ENCODE measurements at regions not wholly inside any gene's neighbourhood (a gene's known extent, or its start where the extent isn't known, plus 50 kb on each side); places are given as distances from the start of the nearest gene placed in this dataset.

DNA sequence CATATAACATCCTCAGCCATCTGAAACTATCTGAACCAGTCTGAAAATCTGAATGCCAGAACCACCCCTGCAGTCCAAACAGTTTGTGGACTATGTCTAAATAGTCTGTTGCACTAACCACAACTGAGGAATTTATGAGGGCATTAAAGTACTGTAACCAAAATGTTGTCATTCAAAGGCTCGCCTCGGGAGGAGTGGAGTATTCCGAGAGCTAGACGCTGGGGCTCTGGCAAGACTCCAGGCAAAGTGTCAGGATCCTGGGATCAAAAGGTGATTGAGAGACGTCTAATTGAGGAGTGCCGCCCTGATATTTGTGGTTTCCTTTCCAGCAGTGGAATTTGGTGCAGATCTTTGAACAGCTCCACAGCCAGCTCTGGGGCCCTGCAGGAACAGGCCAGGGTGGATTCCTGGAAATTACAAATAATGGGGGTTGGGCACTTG is 142.9 kb upstream of the MYOCD start:
- no peak overlapping the region for H3K4me3 ChIP-seq
- no peak for TF ChIP-seq EP300 (IDR thresholded peaks at IDR 0.05)
- TF ChIP-seq, protein P1, sequence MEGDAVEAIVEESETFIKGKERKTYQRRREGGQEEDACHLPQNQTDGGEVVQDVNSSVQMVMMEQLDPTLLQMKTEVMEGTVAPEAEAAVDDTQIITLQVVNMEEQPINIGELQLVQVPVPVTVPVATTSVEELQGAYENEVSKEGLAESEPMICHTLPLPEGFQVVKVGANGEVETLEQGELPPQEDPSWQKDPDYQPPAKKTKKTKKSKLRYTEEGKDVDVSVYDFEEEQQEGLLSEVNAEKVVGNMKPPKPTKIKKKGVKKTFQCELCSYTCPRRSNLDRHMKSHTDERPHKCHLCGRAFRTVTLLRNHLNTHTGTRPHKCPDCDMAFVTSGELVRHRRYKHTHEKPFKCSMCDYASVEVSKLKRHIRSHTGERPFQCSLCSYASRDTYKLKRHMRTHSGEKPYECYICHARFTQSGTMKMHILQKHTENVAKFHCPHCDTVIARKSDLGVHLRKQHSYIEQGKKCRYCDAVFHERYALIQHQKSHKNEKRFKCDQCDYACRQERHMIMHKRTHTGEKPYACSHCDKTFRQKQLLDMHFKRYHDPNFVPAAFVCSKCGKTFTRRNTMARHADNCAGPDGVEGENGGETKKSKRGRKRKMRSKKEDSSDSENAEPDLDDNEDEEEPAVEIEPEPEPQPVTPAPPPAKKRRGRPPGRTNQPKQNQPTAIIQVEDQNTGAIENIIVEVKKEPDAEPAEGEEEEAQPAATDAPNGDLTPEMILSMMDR (IDR thresholded peaks at IDR 0.05) = no peak
- TF ChIP-seq POLR2A (IDR thresholded peaks at IDR 0.05) = no peak
- 0 to 5% methylated on average over 6 of the region's 6 CpGs for WGBS, 2 donors
- no peaks in the 10 kb centered on the region for H3K9me3 ChIP-seq
- no peak overlapping the region for H3K27ac ChIP-seq
- H3K4me1 ChIP-seq = peaks cover 0 to 6% (median 0%) of the 10 kb centered on the region in 4 donors
- peak in 1 of 2 donors; percentile 6 for DNase-seq (ENCODE audit: low spot score in 2 of 2)
- no peaks in the 10 kb centered on the region for H3K36me3 ChIP-seq
- H3K27me3 ChIP-seq = no peaks in the 10 kb centered on the region

DNA sequence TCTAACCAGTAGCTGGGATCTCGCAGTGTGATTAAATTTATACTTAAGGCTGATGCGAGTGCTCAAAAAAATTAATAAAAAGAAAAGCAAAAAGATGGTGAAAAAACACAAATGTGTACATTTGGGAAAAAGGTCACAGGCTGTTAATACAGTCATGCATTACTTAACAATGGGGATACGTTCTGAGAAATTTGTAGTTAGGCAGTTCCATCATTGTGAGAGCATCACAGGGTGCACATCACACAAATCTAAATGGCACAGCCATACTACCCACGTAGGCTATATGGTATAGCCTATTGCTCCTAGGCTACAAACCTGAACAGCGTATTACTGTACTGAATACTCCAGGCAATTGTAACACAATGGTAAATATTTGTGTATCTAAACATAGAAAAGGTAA is 142.4 kb upstream of the MYOCD start:
- 68 to 70% methylated on average over 5 of the region's 5 CpGs for WGBS, 2 donors
- TF ChIP-seq, protein P1 (IDR thresholded peaks at IDR 0.05) = no peak
- TF ChIP-seq EP300 (IDR thresholded peaks at IDR 0.05) (no peak), POLR2A (IDR thresholded peaks at IDR 0.05) (no peak)
- Histone ChIP-seq H3K27me3 (no peaks in the 10 kb centered on the region), H3K9me3 (no peaks in the 10 kb centered on the region), H3K36me3 (no peaks in the 10 kb centered on the region), H3K4me3 (no peak overlapping the region), H3K27ac (no peak overlapping the region), H3K4me1 (peaks cover 0 to 6% (median 0%) of the 10 kb centered on the region in 4 donors)
- no peak for DNase-seq (ENCODE audit: low spot score in 2 of 2)

DNA sequence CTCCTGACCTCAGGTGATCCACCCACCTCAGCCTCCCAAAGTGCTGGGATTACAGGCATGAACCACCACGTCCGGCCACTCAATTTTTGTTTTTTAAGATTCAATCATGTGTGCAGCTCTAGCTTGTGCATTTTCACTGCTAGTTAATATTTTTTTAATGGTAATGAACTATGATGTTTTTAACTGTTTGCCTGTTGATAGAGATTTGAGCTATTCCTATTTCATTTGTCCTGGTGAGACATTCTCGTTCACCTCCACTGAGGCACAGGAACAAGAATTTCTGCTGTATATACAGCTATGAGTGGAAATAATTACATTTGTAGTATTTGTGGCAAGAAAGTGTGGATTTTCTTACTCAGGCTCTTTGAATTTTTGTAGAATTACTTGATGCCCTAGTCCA is 137.7 kb upstream of the MYOCD start:
- Histone ChIP-seq H3K27me3 (no peaks in the 10 kb centered on the region), H3K4me1 (peaks cover 0 to 1% (median 0%) of the 10 kb centered on the region in 4 donors), H3K4me3 (no peak overlapping the region), H3K27ac (no peak overlapping the region), H3K9me3 (no peaks in the 10 kb centered on the region), H3K36me3 (no peaks in the 10 kb centered on the region)
- 89 to 94% methylated on average over 3 of the region's 3 CpGs for WGBS, 2 donors
- no peak for DNase-seq (ENCODE audit: low spot score in 2 of 2)
- no peak for TF ChIP-seq POLR2A (IDR thresholded peaks at IDR 0.05)
- no peak for TF ChIP-seq EP300 (IDR thresholded peaks at IDR 0.05)

DNA sequence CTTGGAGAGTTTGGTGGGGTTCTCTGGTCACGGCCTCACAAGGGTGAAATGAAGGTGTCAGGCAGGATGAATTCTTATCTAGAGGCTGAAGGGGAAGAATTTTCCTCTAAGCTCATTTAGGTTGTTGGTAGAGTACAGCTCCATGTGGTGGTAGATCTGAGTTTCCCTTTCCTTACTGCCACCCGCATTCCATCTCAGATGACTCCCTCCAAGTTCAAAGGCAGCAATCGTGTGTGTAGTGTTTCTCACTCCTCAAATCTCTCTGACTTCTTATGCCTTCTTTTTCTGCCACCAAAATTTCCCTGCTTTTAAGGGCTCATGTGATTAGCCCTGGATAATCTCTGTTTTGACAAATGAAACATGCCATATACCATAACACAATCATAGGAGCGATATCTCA is 135.5 kb upstream of the MYOCD start:
- Histone ChIP-seq H3K27me3 (no peaks in the 10 kb centered on the region), H3K36me3 (no peaks in the 10 kb centered on the region), H3K27ac (no peak overlapping the region), H3K4me3 (no peak overlapping the region), H3K9me3 (no peaks in the 10 kb centered on the region), H3K4me1 (no peaks in the 10 kb centered on the region)
- DNase-seq (ENCODE audit: low spot score in 2 of 2) = no peak
- WGBS, 2 donors = 87 to 94% methylated on average over 4 of the region's 4 CpGs
- no peak for TF ChIP-seq EP300 (IDR thresholded peaks at IDR 0.05)
- TF ChIP-seq POLR2A (IDR thresholded peaks at IDR 0.05) = no peak
- TF ChIP-seq, protein P1 (IDR thresholded peaks at IDR 0.05) = no peak

DNA sequence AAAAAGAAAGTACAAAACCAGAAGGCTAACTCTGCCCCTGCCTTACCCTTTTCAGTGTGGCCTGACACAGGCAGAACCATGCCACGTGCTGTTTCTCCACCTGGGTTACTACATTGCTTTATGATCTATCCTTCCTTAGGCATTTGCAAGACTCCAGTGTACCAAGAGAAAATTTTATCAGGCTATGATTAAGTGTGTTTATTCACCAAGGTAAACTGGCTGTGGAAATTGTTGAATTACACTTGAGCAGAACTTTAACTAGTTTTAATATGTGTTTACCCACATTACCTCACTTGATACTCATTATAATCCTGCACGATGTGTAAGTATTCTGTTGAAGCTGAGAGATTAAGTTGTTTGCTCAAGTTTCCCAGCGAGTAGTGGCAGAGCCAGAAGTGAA is 129.7 kb upstream of the MYOCD start:
- WGBS, 2 donors = 72 to 84% methylated on average over 3 of the region's 3 CpGs

DNA sequence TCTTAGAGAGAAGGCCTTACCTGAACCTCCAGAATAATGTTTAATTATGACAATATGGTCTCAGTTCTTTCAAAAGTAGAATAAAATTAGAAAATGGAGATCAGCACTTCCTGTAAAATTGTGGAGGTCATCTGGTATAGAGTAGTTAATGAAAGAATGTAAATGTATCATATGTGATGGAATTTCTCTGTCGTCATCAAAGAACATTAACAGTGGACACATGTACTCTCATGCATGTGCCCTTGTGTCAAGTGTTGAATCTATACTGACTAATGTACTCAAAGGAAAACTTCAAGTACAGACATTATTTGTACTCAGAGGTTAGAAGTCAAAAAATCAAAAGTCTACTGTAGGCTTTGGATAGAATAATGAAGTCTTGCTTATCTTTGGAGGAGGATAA is 129.2 kb upstream of the MYOCD start:
- H3K4me1 ChIP-seq = no peaks in the 10 kb centered on the region
- TF ChIP-seq, protein P1 (IDR thresholded peaks at IDR 0.05) = no peak
- TF ChIP-seq POLR2A (IDR thresholded peaks at IDR 0.05) (no peak), EP300 (IDR thresholded peaks at IDR 0.05) (no peak)
- no peaks in the 10 kb centered on the region for H3K27me3 ChIP-seq
- H3K36me3 ChIP-seq = no peaks in the 10 kb centered on the region
- no peak overlapping the region for H3K27ac ChIP-seq
- 41 to 51% methylated on average over 1 of the region's 1 CpG for WGBS, 2 donors
- DNase-seq (ENCODE audit: low spot score in 2 of 2) = no peak
- H3K4me3 ChIP-seq = no peak overlapping the region
- no peaks in the 10 kb centered on the region for H3K9me3 ChIP-seq

More for the DNA sequence above, 129.7 kb upstream of the MYOCD start:
- Histone ChIP-seq H3K27ac (no peak overlapping the region), H3K27me3 (no peaks in the 10 kb centered on the region), H3K4me1 (no peaks in the 10 kb centered on the region), H3K36me3 (no peaks in the 10 kb centered on the region), H3K9me3 (no peaks in the 10 kb centered on the region), H3K4me3 (no peak overlapping the region)
- TF ChIP-seq POLR2A (IDR thresholded peaks at IDR 0.05) (no peak), EP300 (IDR thresholded peaks at IDR 0.05) (no peak)
- no peak for DNase-seq (ENCODE audit: low spot score in 2 of 2)

Data from tibial nerve (tissue), 4 donors.